Heart right ventricle (tissue), 16 donors: ENCODE measurements at regions not wholly inside any gene's neighbourhood (a gene's known extent, or its start where the extent isn't known, plus 50 kb on each side); places are given as distances from the start of the nearest gene placed in this dataset.

Experiments
- ATAC-seq, 8 donors: fragments of 200-7000 bp; cut with Tn5 transposase; one replicate each; pipeline ENCODE4 v1.9.1; 2020; ENCODE audit warnings: mild to moderate bottlenecking in 8 of 8, moderate library complexity in 8 of 8, moderate number of reproducible peaks in 1 of 8
- DNase-seq, 2 donors: peaks; one replicate each; pipeline ENCODE4 v3.0.0-alpha.2; 2020
- H3K27ac ChIP-seq, 10 donors: fragments of 200-600 bp; sonication (generic) in 2 of 10; one replicate each; pipeline versions ENCODE4 v1.5.0 to v1.8.0; 2020 to 2022; ENCODE audit warnings: mild to moderate bottlenecking in 3 of 10
- H3K27me3 ChIP-seq, 7 donors: fragments of 200-600 bp; one replicate each; pipeline ENCODE4 v1.8.0; 2021 to 2022; ENCODE audit warnings: mild to moderate bottlenecking in 2 of 7
- H3K36me3 ChIP-seq, 9 donors: fragments of 200-600 bp; sonication (generic) in 1 of 9; one replicate each; pipeline versions ENCODE4 v1.5.0 to v1.8.0; 2020 to 2022; ENCODE audit warnings: mild to moderate bottlenecking in 2 of 9
- H3K4me1 ChIP-seq, 9 donors: fragments of 200-600 bp; sonication (generic) in 1 of 9; one replicate each; pipeline versions ENCODE4 v1.5.0 to v1.8.0; 2020 to 2022; ENCODE audit warnings: mild to moderate bottlenecking in 4 of 9
- H3K4me3 ChIP-seq, 10 donors: fragments of 200-600 bp; sonication (generic) in 2 of 10; one replicate each; pipeline versions ENCODE4 v1.5.0 to v1.8.0; 2020 to 2022; ENCODE audit warnings: mild to moderate bottlenecking in 7 of 10, moderate library complexity in 2 of 10
- H3K9me3 ChIP-seq, 11 donors: fragments of 200-600 bp in 10 of 11; sonication (generic) in 2 of 11; one replicate each; pipeline versions ENCODE4 v1.5.0 to v1.8.0; 2013 to 2022; ENCODE audit warnings: mild to moderate bottlenecking in 2 of 11, control low read depth in 1 of 11, moderate library complexity in 1 of 11
- CTCF ChIP-seq, 9 donors: fragments of 200-600 bp; sonication (generic) in 2 of 9; IDR thresholded peaks; one replicate each; pipeline versions ENCODE4 v1.5.0 to v1.8.0; 2021 to 2022; ENCODE audit warnings: antibody characterized with exemption in 9 of 9, mild to moderate bottlenecking in 5 of 9, moderate library complexity in 1 of 9
- WGBS, 2 donors: extraction: QIAGEN DNeasy Blood & Tissue Kit; methylation state at CpG; one replicate each; pipeline ENCODE4 v1.1.7; 2013; ENCODE audit warnings: inconsistent platforms in 1 of 2; 5-methylcytosine and 5-hydroxymethylcytosine counted together
- intact Hi-C, 10 donors: fragments of 100-400 bp; cut with DNase I; formaldehyde crosslinking; loops; one replicate each; pipeline versions ENCODE4 v1.11.1 to v1.14.2; 2022
- donor health status: Arrhythmogenic right ventricular cardiomyopathy.
- donor health status: ischemic (EF 13 %, LVEDD 7.1; RV severe dilation, severe dysfunction).
- donor health status: healthy with polysubstance abuse.
- donor health status: DM: no; HTN: yes; CAD: no.
- donor health status: DM: no; HTN: no; CAD: no.
- donor health status: ischemic (EF 25% LVEDD 6.9; RV normal size, moderate dysfunction).
- donor health status: ischemic (EF 25% LVEDD 5.7; RV mildly dilated, moderate dysfunction).
- donor health status: healthy.
- donor health status: DM: yes; HTN: yes; CAD: no.
- donor health status: Ischemic cardiomyopathy.
- donor health status: ischemic (EF 35%, LVEDD 5.7; RV mildly dilated, moderate dysfunction).
- donor health status: nonischemic (EF 11% LVEDD 7.7; RV severe dilation, severe dysfunction).
- donor health status: DM: yes; HTN: yes; CAD: no.
- donor health status: PGD.
- donor health status: ischemic (EF 29% LVEDD 5.4; RV normal size, mild dysfunction).
- donor health status: nonischemic (EF 23%, LVEDD 6.1; RV moderate dilation, normal function).

GRCh38 chr22:49678842-49679170 lies 148.9 kb downstream of the BRD1 start:
- H3K36me3 ChIP-seq = no peaks in the 10 kb centered on the region
- peaks cover 0 to 6% (median 0%) of the 10 kb centered on the region in 11 donors for H3K9me3 ChIP-seq
- no peak overlapping the region for H3K27ac ChIP-seq
- no peak for ATAC-seq
- no peak for TF ChIP-seq CTCF (IDR thresholded peaks at IDR 0.05)
- no peak for DNase-seq
- peaks cover 0 to 39% (median 24%) of the 10 kb centered on the region in 7 donors for H3K27me3 ChIP-seq
- H3K4me1 ChIP-seq = no peaks in the 10 kb centered on the region
- no peak overlapping the region for H3K4me3 ChIP-seq
- WGBS, 2 donors = 64 to 68% methylated on average over 10 of the region's 10 CpGs
- intact Hi-C loops = no loop called here

DNA sequence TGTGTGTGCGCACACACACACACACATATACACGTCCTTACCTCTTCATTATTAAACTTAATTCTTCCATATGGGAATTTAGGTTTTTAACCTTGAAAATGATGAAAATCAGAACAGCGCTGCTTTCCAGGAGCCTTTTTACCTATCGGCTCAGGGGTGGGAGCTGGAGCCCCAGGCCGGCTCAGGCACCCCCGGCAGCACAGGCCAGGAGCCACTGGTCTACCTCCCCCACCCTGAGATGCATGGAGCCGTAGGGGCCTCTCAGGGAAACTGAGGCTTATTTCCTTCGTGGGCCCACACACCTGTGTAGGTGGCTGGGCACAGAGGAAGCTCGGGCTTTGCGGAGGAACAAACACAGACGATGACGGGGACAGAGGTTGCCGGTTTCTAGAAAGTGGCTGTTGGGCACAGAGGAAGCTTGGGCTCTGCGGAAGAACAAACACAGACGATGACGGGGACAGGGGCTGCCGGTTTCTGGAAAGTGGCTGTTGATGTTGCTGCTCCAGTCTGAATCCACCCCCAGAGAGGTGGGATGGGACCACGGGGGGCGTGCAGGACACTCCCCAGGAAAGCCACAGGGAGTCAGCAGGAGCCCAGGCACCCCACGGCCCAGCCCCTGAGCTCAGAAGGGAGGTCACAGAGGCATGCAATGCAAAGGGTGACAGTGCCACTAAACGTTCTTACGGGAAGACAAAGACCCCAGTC lies 149.4 kb downstream of the BRD1 start:
- DNase-seq (no peak), ATAC-seq (no peak)
- H3K4me1 ChIP-seq = no peaks in the 10 kb centered on the region
- H3K27me3 ChIP-seq = peaks cover 0 to 42% (median 24%) of the 10 kb centered on the region in 7 donors
- H3K9me3 ChIP-seq = peaks cover 0 to 4% (median 0%) of the 10 kb centered on the region in 11 donors
- H3K4me3 ChIP-seq = no peak overlapping the region
- TF ChIP-seq CTCF (IDR thresholded peaks at IDR 0.05) = no peak
- intact Hi-C loops = no loop called here
- no peak overlapping the region for H3K27ac ChIP-seq
- 56 to 57% methylated on average over 22 of the region's 22 CpGs for WGBS, 2 donors
- no peaks in the 10 kb centered on the region for H3K36me3 ChIP-seq

DNA sequence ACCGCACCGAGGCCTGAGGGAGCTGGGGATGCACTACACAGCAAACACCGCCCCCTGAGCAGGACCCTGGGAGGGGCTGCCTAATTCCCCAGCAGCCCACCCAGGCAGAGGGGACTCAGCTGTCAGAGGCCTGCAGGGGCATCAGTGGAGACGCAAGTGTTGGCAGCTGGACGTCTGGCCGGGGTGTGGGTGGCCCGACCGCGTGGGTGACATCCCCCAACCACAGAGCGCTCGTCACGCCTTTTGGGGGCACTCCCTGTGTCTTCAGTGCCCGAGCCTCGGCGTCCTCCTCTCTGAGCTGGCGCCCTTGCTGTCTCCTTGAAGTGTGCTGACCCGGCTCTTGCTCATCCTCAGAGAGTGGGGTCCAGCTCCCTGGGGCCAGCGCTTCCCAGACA lies 150.2 kb downstream of the BRD1 start:
- peaks cover 0 to 42% (median 27%) of the 10 kb centered on the region in 7 donors for H3K27me3 ChIP-seq
- no peak overlapping the region for H3K27ac ChIP-seq
- intact Hi-C loops = no loop called here
- no peaks in the 10 kb centered on the region for H3K9me3 ChIP-seq
- no peak overlapping the region for H3K4me3 ChIP-seq
- DNase-seq = no peak
- TF ChIP-seq CTCF (IDR thresholded peaks at IDR 0.05) = no peak
- peak in 1 of 8 donors; percentile 13 for ATAC-seq
- no peaks in the 10 kb centered on the region for H3K4me1 ChIP-seq
- 75 to 76% methylated on average over 18 of the region's 18 CpGs for WGBS, 2 donors
- no peaks in the 10 kb centered on the region for H3K36me3 ChIP-seq

- intact Hi-C loops = no loop called here
- no peak for TF ChIP-seq CTCF (IDR thresholded peaks at IDR 0.05)
- Histone ChIP-seq H3K27ac (no peak overlapping the region), H3K4me1 (no peaks in the 10 kb centered on the region), H3K27me3 (peaks cover 0 to 45% (median 30%) of the 10 kb centered on the region in 7 donors), H3K36me3 (no peaks in the 10 kb centered on the region), H3K9me3 (no peaks in the 10 kb centered on the region), H3K4me3 (no peak overlapping the region)
- DNase-seq = no peak
- WGBS, 2 donors = 62 to 76% methylated on average over 9 of the region's 9 CpGs
- peak in 1 of 8 donors; percentile 30 for ATAC-seq
Measured at GRCh38 chr22:49676783-49677494, 150.7 kb downstream of the BRD1 start.
